Transverse colon (tissue), 4 donors: ENCODE measurements at regions not wholly inside any gene's neighbourhood (a gene's known extent, or its start where the extent isn't known, plus 50 kb on each side); places are given as distances from the start of the nearest gene placed in this dataset.

Experiments
- CTCF ChIP-seq, 5 experiments: fragments of 200-600 bp in 3 of 5; fragments of 450-650 bp in 2 of 5; sonication (generic) in 3 of 5; IDR thresholded peaks; 1 replicate in 2 of 5; 2 replicates in 3 of 5; pipeline ENCODE4 v1.5.1; 2016 to 2017; ENCODE audit warnings: antibody characterized with exemption in 5 of 5, inconsistent platforms in 3 of 5, mild to moderate bottlenecking in 2 of 5, moderate library complexity in 1 of 5
- EP300 ChIP-seq: sonication (generic); formaldehyde crosslinking; IDR thresholded peaks from one replicate; pipeline ENCODE4 v1.6.1; 2017; ENCODE audit warnings: antibody characterized with exemption, low read depth
- POLR2A ChIP-seq: fragments of 450-650 bp; IDR thresholded peaks from one replicate; pipeline ENCODE4 v1.6.1; 2016; ENCODE audit warnings: antibody characterized with exemption, mild to moderate bottlenecking, moderate library complexity
- POLR2AphosphoS5 ChIP-seq, 3 donors: sonication (generic); formaldehyde crosslinking; IDR thresholded peaks; one replicate each; pipeline ENCODE4 v1.6.1; 2016; ENCODE audit warnings: antibody characterized with exemption in 3 of 3

- TF ChIP-seq CTCF (IDR thresholded peaks at IDR 0.05) (no peak), EP300 (no peak), POLR2A (no peak), POLR2AphosphoS5 (IDR thresholded peaks at IDR 0.05) (no peak)
Measured at GRCh38 chr6:8507286-8507685, 71.9 kb upstream of the SLC35B3 start.
